ENCODE measurements at regions not wholly inside any gene's neighbourhood (a gene's known extent, or its start where the extent isn't known, plus 50 kb on each side); places are given as distances from the start of the nearest gene placed in this dataset.

DNA sequence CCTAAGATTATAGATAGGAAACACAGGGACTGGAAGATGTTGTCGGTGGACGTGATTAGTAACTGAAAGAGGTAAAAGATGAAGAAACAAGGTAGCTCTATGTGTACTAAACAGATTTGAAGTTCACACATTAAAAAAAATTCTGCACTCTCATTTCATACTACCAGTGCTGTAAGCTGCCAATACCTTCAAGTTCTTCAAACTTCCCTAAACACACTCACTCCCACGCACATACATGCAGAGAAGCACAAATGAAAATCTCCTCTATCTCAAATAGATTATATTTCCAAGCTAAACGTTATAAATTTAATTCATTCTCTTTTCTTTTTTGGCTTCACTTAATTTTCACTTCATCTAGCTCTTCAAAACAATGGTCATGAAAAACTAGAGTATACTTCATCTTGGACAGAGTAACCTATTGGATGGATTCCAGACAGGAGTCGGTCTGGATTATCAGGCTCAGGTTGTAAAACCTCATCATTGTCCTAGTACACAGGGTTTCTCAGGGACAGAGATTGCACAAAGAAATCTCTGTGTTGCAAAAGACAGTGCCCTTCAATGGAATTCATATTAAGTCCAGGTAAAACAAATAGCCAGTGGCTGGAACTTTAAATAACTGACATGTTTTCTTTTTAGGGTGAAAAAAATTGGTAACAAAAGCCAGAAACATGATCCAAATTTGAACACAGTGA, 408.1 kb upstream of the ZNF385D start:
- H3K27ac Mint-ChIP-seq, result no peak overlapping the region
- TF ChIP-seq, protein P1, sequence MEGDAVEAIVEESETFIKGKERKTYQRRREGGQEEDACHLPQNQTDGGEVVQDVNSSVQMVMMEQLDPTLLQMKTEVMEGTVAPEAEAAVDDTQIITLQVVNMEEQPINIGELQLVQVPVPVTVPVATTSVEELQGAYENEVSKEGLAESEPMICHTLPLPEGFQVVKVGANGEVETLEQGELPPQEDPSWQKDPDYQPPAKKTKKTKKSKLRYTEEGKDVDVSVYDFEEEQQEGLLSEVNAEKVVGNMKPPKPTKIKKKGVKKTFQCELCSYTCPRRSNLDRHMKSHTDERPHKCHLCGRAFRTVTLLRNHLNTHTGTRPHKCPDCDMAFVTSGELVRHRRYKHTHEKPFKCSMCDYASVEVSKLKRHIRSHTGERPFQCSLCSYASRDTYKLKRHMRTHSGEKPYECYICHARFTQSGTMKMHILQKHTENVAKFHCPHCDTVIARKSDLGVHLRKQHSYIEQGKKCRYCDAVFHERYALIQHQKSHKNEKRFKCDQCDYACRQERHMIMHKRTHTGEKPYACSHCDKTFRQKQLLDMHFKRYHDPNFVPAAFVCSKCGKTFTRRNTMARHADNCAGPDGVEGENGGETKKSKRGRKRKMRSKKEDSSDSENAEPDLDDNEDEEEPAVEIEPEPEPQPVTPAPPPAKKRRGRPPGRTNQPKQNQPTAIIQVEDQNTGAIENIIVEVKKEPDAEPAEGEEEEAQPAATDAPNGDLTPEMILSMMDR (IDR thresholded peaks at IDR 0.05), result no peak
- H3K36me3 Mint-ChIP-seq (ENCODE audit: low read depth), result no peaks in the 10 kb centered on the region
- H3K4me3 Mint-ChIP-seq, result no peak overlapping the region
- no peaks in the 10 kb centered on the region for H3K9me3 Mint-ChIP-seq
- H3K4me1 Mint-ChIP-seq, result peaks cover 12% of the 10 kb centered on the region
- DNase-seq, result no peak
- peaks cover 4% of the 10 kb centered on the region for H3K27me3 Mint-ChIP-seq (ENCODE audit: low read depth, poor library complexity)

DNA sequence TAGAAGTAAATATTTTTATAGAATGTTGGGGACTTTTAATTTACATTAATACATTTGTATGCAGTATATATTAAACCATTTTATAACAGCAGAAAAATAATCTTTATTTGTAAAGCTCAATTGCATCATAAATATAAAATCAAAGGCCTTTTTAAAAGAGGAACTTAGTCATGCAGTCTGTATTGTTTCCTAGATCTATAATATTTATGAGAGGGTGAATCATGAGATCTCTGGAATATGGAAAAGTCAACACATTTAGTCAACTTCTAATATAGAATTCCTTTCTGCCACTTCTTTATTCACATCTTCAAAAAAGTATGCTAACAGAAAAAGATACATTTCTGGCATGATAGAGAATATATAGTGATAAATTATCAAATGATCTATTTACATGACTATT, 410.3 kb upstream of the ZNF385D start:
- Mint-ChIP-seq H3K36me3 (ENCODE audit: low read depth) (no peaks in the 10 kb centered on the region), H3K9me3 (no peaks in the 10 kb centered on the region), H3K27ac (no peak overlapping the region), H3K4me3 (no peak overlapping the region), H3K4me1 (peaks cover 7% of the 10 kb centered on the region), H3K27me3 (ENCODE audit: low read depth, poor library complexity) (no peaks in the 10 kb centered on the region)
- TF ChIP-seq, protein P1 (IDR thresholded peaks at IDR 0.05), result no peak
- DNase-seq, result no peak

DNA sequence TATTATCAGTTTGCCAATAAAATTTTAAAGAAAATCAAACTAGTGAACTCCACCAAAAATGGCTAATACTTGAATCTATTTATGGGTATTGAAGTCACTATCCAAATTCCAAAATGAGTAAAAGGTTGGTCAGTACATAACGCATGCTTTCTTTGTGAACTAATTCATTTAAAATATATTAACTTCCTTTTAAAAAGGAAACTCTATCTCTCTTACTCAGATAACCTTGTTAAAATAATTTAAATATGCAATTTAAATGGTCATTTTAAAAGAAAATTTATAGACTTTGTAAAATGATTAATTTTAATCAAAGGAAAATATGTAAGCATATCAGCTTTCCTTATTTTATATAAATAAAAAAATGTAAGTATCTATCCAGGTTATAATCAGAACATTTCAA, 419.4 kb upstream of the ZNF385D start:
- no peak for DNase-seq
- H3K4me3 Mint-ChIP-seq, result no peak overlapping the region
- no peaks in the 10 kb centered on the region for H3K4me1 Mint-ChIP-seq
- TF ChIP-seq, protein P1 (IDR thresholded peaks at IDR 0.05), result no peak
- H3K27ac Mint-ChIP-seq, result no peak overlapping the region
- H3K9me3 Mint-ChIP-seq, result no peaks in the 10 kb centered on the region
- no peaks in the 10 kb centered on the region for H3K27me3 Mint-ChIP-seq (ENCODE audit: low read depth, poor library complexity)
- no peaks in the 10 kb centered on the region for H3K36me3 Mint-ChIP-seq (ENCODE audit: low read depth)

DNA sequence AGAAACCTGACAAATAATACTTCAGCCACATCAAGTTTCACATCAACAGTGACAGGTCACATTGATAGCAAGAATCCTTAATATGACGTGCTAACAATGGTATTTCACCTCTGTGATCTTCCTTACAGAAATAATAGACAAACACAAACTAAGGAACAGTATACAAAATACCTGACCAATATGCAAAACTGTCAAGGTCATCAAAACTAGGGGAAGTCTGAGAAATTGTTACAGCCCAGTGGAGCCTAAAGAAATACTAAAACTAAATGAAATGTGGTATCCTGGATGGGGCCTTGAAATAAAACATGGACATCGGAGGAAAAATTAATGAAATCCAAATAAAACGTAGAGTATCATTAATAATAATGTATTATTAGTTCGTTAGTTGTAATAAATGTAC, 422.0 kb upstream of the ZNF385D start:
- no peak for DNase-seq
- Mint-ChIP-seq H3K36me3 (ENCODE audit: low read depth) (no peaks in the 10 kb centered on the region), H3K4me3 (no peak overlapping the region), H3K4me1 (no peaks in the 10 kb centered on the region), H3K9me3 (no peaks in the 10 kb centered on the region), H3K27ac (no peak overlapping the region), H3K27me3 (ENCODE audit: low read depth, poor library complexity) (no peaks in the 10 kb centered on the region)
- TF ChIP-seq, protein P1 (IDR thresholded peaks at IDR 0.05), result no peak

DNA sequence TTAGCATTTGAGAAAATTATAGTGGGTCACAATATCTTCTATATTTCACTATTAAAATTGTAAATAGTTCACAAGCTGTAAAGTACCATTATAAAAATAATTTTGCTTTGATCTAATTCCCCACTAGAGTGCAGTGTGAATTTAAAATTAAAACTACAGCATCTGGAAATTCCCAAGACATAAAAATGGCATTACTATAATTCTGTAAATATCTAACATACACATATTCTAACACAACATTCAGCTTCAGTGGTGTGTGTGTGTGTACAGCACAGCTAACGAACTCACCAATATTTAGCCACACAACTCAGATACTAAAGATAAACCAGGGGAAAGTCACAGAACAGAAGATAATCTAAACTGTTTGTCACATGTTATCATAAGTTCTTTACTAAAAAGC, 424.9 kb upstream of the ZNF385D start:
- H3K27me3 Mint-ChIP-seq (ENCODE audit: low read depth, poor library complexity), result peaks cover 3% of the 10 kb centered on the region
- no peak overlapping the region for H3K27ac Mint-ChIP-seq
- no peaks in the 10 kb centered on the region for H3K4me1 Mint-ChIP-seq
- TF ChIP-seq, protein P1 (IDR thresholded peaks at IDR 0.05), result no peak
- H3K4me3 Mint-ChIP-seq, result no peak overlapping the region
- no peaks in the 10 kb centered on the region for H3K36me3 Mint-ChIP-seq (ENCODE audit: low read depth)
- no peak for DNase-seq
- H3K9me3 Mint-ChIP-seq, result no peaks in the 10 kb centered on the region

DNA sequence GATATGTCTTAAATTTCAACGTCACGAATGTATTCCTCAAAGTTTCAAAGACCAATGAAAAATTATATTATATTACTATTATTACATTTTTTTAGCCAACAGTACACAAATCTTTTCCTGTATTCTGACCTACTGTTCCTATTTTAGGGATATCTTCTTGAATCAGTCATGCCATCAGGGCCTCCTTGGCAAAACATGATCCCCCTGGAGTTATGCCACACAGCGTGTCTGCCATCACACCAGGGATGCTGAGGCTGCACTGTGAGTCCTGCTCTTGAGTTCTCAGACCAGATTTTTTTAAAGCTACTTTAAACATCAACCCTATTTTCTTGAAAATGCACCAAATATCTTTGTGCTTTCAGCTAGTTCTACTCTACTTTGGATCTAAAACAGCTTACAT, 425.9 kb upstream of the ZNF385D start:
- TF ChIP-seq, protein P1 (IDR thresholded peaks at IDR 0.05), result no peak
- no peak for DNase-seq
- Mint-ChIP-seq H3K4me1 (no peaks in the 10 kb centered on the region), H3K36me3 (ENCODE audit: low read depth) (no peaks in the 10 kb centered on the region), H3K27ac (no peak overlapping the region), H3K9me3 (no peaks in the 10 kb centered on the region), H3K4me3 (no peak overlapping the region), H3K27me3 (ENCODE audit: low read depth, poor library complexity) (peaks cover 4% of the 10 kb centered on the region)

Measured in nephron progenitor cell (in vitro differentiated cells).